ENCODE measurements at regions not wholly inside any gene's neighbourhood (a gene's known extent, or its start where the extent isn't known, plus 50 kb on each side); places are given as distances from the start of the nearest gene placed in this dataset.

GRCh38 chr16:48014349-48015135, 141.3 kb downstream of the ABCC12 start:
- Histone ChIP-seq H3K27me3 (no peaks in the 10 kb centered on the region), H3K4me3 (no peak overlapping the region), H3K36me3 (no peaks in the 10 kb centered on the region), H3K9me3 (no peaks in the 10 kb centered on the region), H3K4me1 (no peaks in the 10 kb centered on the region), H3K9ac (ENCODE audit: low read depth in 2 of 2, low read length in 2 of 2) (no peak overlapping the region), H3K27ac (no peak overlapping the region)
- no peak for DNase-seq
- TF ChIP-seq CTCF (IDR thresholded peaks at IDR 0.05): no peak
- intact Hi-C loops (cut with DNase I): no loop called here

- H3K9me3 ChIP-seq: no peaks in the 10 kb centered on the region
- no peaks in the 10 kb centered on the region for H3K36me3 ChIP-seq
- H3K27ac ChIP-seq: no peak overlapping the region
- no peaks in the 10 kb centered on the region for H3K4me1 ChIP-seq
- H3K27me3 ChIP-seq: no peaks in the 10 kb centered on the region
- TF ChIP-seq CTCF (IDR thresholded peaks at IDR 0.05): no peak
- intact Hi-C loops (cut with DNase I): no loop called here
- no peak overlapping the region for H3K4me3 ChIP-seq
- DNase-seq: no peak
- H3K9ac ChIP-seq (ENCODE audit: low read depth in 2 of 2, low read length in 2 of 2): no peak overlapping the region
These were observed 142.3 kb downstream of the ABCC12 start for GRCh38 chr16:48013491-48013901.

DNA sequence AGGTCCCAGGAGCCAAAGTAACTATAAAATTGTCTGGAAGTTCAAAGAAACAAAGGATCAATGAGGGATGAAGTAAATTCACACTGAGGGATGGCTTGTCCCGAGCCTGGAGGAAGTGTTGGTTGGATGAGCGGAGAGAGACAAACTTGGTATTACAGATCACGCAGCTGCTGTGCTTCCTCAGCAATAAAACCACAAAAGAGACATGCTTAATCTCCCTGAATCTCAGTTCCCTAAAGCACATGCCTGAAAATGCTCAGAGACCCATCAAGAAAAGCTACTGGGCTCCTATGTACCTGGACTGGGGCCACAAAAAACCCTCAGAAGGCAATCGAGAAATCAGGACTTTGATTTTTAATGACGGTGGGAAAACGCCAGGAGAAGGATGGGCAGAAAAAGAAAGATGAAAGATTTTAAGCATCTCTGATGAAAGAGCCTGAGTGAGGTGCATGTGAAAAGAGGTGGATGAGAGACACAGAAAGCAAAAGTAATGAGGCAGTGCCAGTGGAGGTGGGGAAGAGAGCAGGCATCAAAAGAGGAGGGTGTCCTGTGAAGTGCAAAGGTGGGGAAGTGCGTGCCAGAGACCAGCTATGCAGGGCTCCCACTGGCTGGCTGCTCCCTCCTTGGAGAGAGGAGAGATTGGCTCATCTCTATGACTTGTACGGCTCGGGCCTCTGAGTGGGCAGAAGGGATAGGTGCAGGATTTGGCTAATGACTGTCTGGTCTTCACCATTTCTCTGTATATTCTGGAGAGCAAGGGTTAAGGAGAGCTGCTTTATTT, 143.7 kb downstream of the ABCC12 start:
- no peak for TF ChIP-seq CTCF (IDR thresholded peaks at IDR 0.05)
- intact Hi-C loops (cut with DNase I): no loop called here
- H3K9ac ChIP-seq (ENCODE audit: low read depth in 2 of 2, low read length in 2 of 2): no peak overlapping the region

DNA sequence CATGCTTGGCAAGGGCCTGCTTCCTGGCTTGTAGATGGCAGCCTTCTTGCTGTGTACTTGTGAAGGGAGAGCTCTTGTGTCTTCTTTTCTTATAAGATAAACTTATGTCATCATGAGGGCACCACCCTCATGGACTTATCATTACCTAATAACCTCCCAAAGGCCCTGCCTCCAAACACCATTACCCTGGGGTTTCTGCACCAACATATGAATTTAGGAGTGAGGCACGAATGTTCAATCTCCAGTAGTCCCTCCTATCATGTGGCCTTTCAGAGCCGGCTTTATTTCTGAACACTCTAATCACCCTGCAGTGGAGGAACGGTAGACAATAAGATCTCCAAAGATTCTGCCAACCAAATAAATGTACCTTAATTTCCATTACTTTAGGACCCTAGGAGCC, 144.3 kb downstream of the ABCC12 start:
- Histone ChIP-seq H3K4me3 (no peak overlapping the region), H3K27ac (no peak overlapping the region), H3K4me1 (no peaks in the 10 kb centered on the region), H3K36me3 (no peaks in the 10 kb centered on the region), H3K9me3 (no peaks in the 10 kb centered on the region), H3K9ac (ENCODE audit: low read depth in 2 of 2, low read length in 2 of 2) (no peak overlapping the region), H3K27me3 (no peaks in the 10 kb centered on the region)
- no peak for TF ChIP-seq CTCF (IDR thresholded peaks at IDR 0.05)
- intact Hi-C loops (cut with DNase I): no loop called here
- no peak for DNase-seq

More for the DNA sequence above, 143.7 kb downstream of the ABCC12 start:
- no peak overlapping the region for H3K4me3 ChIP-seq
- no peaks in the 10 kb centered on the region for H3K9me3 ChIP-seq
- no peaks in the 10 kb centered on the region for H3K4me1 ChIP-seq
- no peaks in the 10 kb centered on the region for H3K36me3 ChIP-seq
- no peak overlapping the region for H3K27ac ChIP-seq
- H3K27me3 ChIP-seq: no peaks in the 10 kb centered on the region
- DNase-seq: no peak

GRCh38 chr16:48008011-48008525, 147.7 kb downstream of the ABCC12 start:
- H3K4me3 ChIP-seq: no peak overlapping the region
- no peaks in the 10 kb centered on the region for H3K27me3 ChIP-seq
- no peak overlapping the region for H3K9ac ChIP-seq (ENCODE audit: low read depth in 2 of 2, low read length in 2 of 2)
- no peak for TF ChIP-seq CTCF (IDR thresholded peaks at IDR 0.05)
- H3K9me3 ChIP-seq: no peaks in the 10 kb centered on the region
- no peak for DNase-seq
- no peaks in the 10 kb centered on the region for H3K4me1 ChIP-seq
- H3K27ac ChIP-seq: no peak overlapping the region
- intact Hi-C loops (cut with DNase I): no loop called here
- no peaks in the 10 kb centered on the region for H3K36me3 ChIP-seq
